ENCODE measurements at regions not wholly inside any gene's neighbourhood (a gene's known extent, or its start where the extent isn't known, plus 50 kb on each side); places are given as distances from the start of the nearest gene placed in this dataset.
"Not testable (repeated sequence)": the region's sequence is repeated elsewhere in the genome, so short reads cannot be mapped to it uniquely, and the experiment has no call there.

- FAIRE-seq (no peak), DNase-seq (ENCODE audit: low read depth, low spot score) (no peak)
- H3K9me1 ChIP-seq (ENCODE audit: control insufficient read depth, extremely low read depth, insufficient read depth, low read length) = no peaks in the 10 kb centered on the region
- no peaks in the 10 kb centered on the region for H4K20me1 ChIP-seq (ENCODE audit: control insufficient read depth, extremely low read depth, insufficient read depth, low read length)
- H3K4me1 ChIP-seq (ENCODE audit: control insufficient read depth, extremely low read depth, insufficient read depth, low read length) = no peaks in the 10 kb centered on the region
- no peaks in the 10 kb centered on the region for H3K79me2 ChIP-seq (ENCODE audit: control insufficient read depth, insufficient read depth, low read length)
- TF ChIP-seq CTCF (optimal IDR thresholded peaks at IDR 0.05 in 1 of 3, IDR thresholded peaks at IDR 0.05 in 1 of 3, conservative IDR thresholded peaks at IDR 0.05 in 1 of 3; ENCODE audit: extremely low read depth in 1 of 3, insufficient read depth in 2 of 3, low read length in 3 of 3) (no peak), EZH2 (IDR thresholded peaks at IDR 0.05; ENCODE audit: low read length) (no peak)
- H2AFZ ChIP-seq (ENCODE audit: control insufficient read depth, low read length) = no peak overlapping the region
- H3K9me3 ChIP-seq (ENCODE audit: control insufficient read depth, low read depth, low read length) = no peaks in the 10 kb centered on the region
- H3K9ac ChIP-seq (ENCODE audit: control insufficient read depth, extremely low read depth, insufficient read depth, low read length) = no peak overlapping the region
- no peaks in the 10 kb centered on the region for H3K27me3 ChIP-seq (ENCODE audit: control insufficient read depth, extremely low read depth, insufficient read depth, low read length)
- no peaks in the 10 kb centered on the region for H3K36me3 ChIP-seq (ENCODE audit: control insufficient read depth in 2 of 2, extremely low read depth in 1 of 2, insufficient read depth in 2 of 2, low read length in 2 of 2)
- dilution Hi-C loops (cut with MboI; ENCODE audit: extremely low pct_ligation_motif_present, low sequenced_read_pairs) = no loop called here
- no peak overlapping the region for H3K4me3 ChIP-seq (ENCODE audit: control insufficient read depth in 2 of 3, extremely low read depth in 1 of 3, insufficient read depth in 2 of 3, low read depth in 1 of 3, low read length in 3 of 3)
- H3K27ac ChIP-seq (ENCODE audit: control insufficient read depth, insufficient read depth, low read length) = no peak overlapping the region
- no peak overlapping the region for H3K4me2 ChIP-seq (ENCODE audit: control insufficient read depth, extremely low read depth, insufficient read depth, low read depth, low read length)
Observed at GRCh38 chr4:66372706-66373105, 702.4 kb upstream of the EPHA5 start.

- Histone ChIP-seq H3K27ac (ENCODE audit: control insufficient read depth, insufficient read depth, low read length) (no peak overlapping the region), H3K4me3 (ENCODE audit: control insufficient read depth in 2 of 3, extremely low read depth in 1 of 3, insufficient read depth in 2 of 3, low read depth in 1 of 3, low read length in 3 of 3) (no peak overlapping the region), H4K20me1 (ENCODE audit: control insufficient read depth, extremely low read depth, insufficient read depth, low read length) (no peaks in the 10 kb centered on the region), H3K9me1 (ENCODE audit: control insufficient read depth, extremely low read depth, insufficient read depth, low read length) (no peaks in the 10 kb centered on the region), H2AFZ (ENCODE audit: control insufficient read depth, low read length) (no peak overlapping the region), H3K4me2 (ENCODE audit: control insufficient read depth, extremely low read depth, insufficient read depth, low read depth, low read length) (no peak overlapping the region), H3K36me3 (ENCODE audit: control insufficient read depth in 2 of 2, extremely low read depth in 1 of 2, insufficient read depth in 2 of 2, low read length in 2 of 2) (no peaks in the 10 kb centered on the region), H3K9ac (ENCODE audit: control insufficient read depth, extremely low read depth, insufficient read depth, low read length) (no peak overlapping the region), H3K4me1 (ENCODE audit: control insufficient read depth, extremely low read depth, insufficient read depth, low read length) (no peaks in the 10 kb centered on the region), H3K79me2 (ENCODE audit: control insufficient read depth, insufficient read depth, low read length) (no peaks in the 10 kb centered on the region), H3K9me3 (ENCODE audit: control insufficient read depth, low read depth, low read length) (no peaks in the 10 kb centered on the region), H3K27me3 (ENCODE audit: control insufficient read depth, extremely low read depth, insufficient read depth, low read length) (no peaks in the 10 kb centered on the region)
- dilution Hi-C loops (cut with MboI; ENCODE audit: extremely low pct_ligation_motif_present, low sequenced_read_pairs) = no loop called here
- FAIRE-seq (no peak), DNase-seq (ENCODE audit: low read depth, low spot score) (no peak)
- TF ChIP-seq CTCF (optimal IDR thresholded peaks at IDR 0.05 in 1 of 3, IDR thresholded peaks at IDR 0.05 in 1 of 3, conservative IDR thresholded peaks at IDR 0.05 in 1 of 3; ENCODE audit: extremely low read depth in 1 of 3, insufficient read depth in 2 of 3, low read length in 3 of 3) (no peak), EZH2 (IDR thresholded peaks at IDR 0.05; ENCODE audit: low read length) (no peak)
Observed at GRCh38 chr4:66367043-66367660, 696.9 kb upstream of the EPHA5 start.

- H3K9me3 ChIP-seq (ENCODE audit: control insufficient read depth, low read depth, low read length); DNase-seq (ENCODE audit: low read depth, low spot score); H3K4me2 ChIP-seq (ENCODE audit: control insufficient read depth, extremely low read depth, insufficient read depth, low read depth, low read length); H3K9ac ChIP-seq (ENCODE audit: control insufficient read depth, extremely low read depth, insufficient read depth, low read length); H3K9me1 ChIP-seq (ENCODE audit: control insufficient read depth, extremely low read depth, insufficient read depth, low read length); H3K4me3 ChIP-seq (ENCODE audit: control insufficient read depth in 2 of 3, extremely low read depth in 1 of 3, insufficient read depth in 2 of 3, low read depth in 1 of 3, low read length in 3 of 3); H3K79me2 ChIP-seq (ENCODE audit: control insufficient read depth, insufficient read depth, low read length); dilution Hi-C loops (cut with MboI; ENCODE audit: extremely low pct_ligation_motif_present, low sequenced_read_pairs); H3K4me1 ChIP-seq (ENCODE audit: control insufficient read depth, extremely low read depth, insufficient read depth, low read length); H4K20me1 ChIP-seq (ENCODE audit: control insufficient read depth, extremely low read depth, insufficient read depth, low read length); H3K36me3 ChIP-seq (ENCODE audit: control insufficient read depth in 2 of 2, extremely low read depth in 1 of 2, insufficient read depth in 2 of 2, low read length in 2 of 2); H2AFZ ChIP-seq (ENCODE audit: control insufficient read depth, low read length); FAIRE-seq; H3K27ac ChIP-seq (ENCODE audit: control insufficient read depth, insufficient read depth, low read length); H3K27me3 ChIP-seq (ENCODE audit: control insufficient read depth, extremely low read depth, insufficient read depth, low read length): not testable (repeated sequence)
Observed at GRCh38 chr4:66360395-66360794, 690.1 kb upstream of the EPHA5 start.

Measured in keratinocyte (primary cell).